Left ventricle myocardium superior (tissue), 1 donor: ENCODE measurements at regions not wholly inside any gene's neighbourhood (a gene's known extent, or its start where the extent isn't known, plus 50 kb on each side); places are given as distances from the start of the nearest gene placed in this dataset.
"Not testable (repeated sequence)": the region's sequence is repeated elsewhere in the genome, so short reads cannot be mapped to it uniquely, and the experiment has no call there.

Experiments used
- ATAC-seq: fragments of 200-7000 bp; cut with Tn5 transposase; one replicate; pipeline ENCODE4 v1.9.1; 2020; ENCODE audit warnings: mild to moderate bottlenecking, moderate library complexity
- DNase-seq: peaks from one replicate; pipeline ENCODE4 v3.0.0-alpha.2; 2020
- intact Hi-C: fragments of 100-400 bp; cut with micrococcal nuclease; formaldehyde crosslinking; loops from one replicate; pipeline ENCODE4 v1.11.0; 2022
- donor health status: DM: no; HTN: yes; CAD: no; lungs with severe emphysema.

GRCh38 chrX:115840729-115841409 lies 279.9 kb downstream of the PLS3 start:
- ATAC-seq, intact Hi-C loops, DNase-seq: not testable (repeated sequence)

GRCh38 chrX:115850986-115851385 lies 290.0 kb downstream of the PLS3 start:
- DNase-seq, ATAC-seq, intact Hi-C loops: not testable (repeated sequence)

- DNase-seq, intact Hi-C loops, ATAC-seq: not testable (repeated sequence)
Observed at GRCh38 chrX:115853260-115853659, 292.3 kb downstream of the PLS3 start.

- ATAC-seq, intact Hi-C loops, DNase-seq: not testable (repeated sequence)
Observed at GRCh38 chrX:115881170-115881569, 289.4 kb upstream of the AGTR2 start.

GRCh38 chrX:115884121-115884520 lies 286.4 kb upstream of the AGTR2 start:
- ATAC-seq, DNase-seq, intact Hi-C loops: not testable (repeated sequence)

GRCh38 chrX:115888041-115888440 lies 282.5 kb upstream of the AGTR2 start:
- DNase-seq = peak; percentile 39
- intact Hi-C loops, ATAC-seq: not testable (repeated sequence)

GRCh38 chrX:115888519-115888918 lies 282.0 kb upstream of the AGTR2 start:
- intact Hi-C loops, ATAC-seq, DNase-seq: not testable (repeated sequence)

- DNase-seq = no peak
- intact Hi-C loops = no loop called here
Observed at GRCh38 chrX:115889121-115889890, 281.2 kb upstream of the AGTR2 start.

GRCh38 chrX:115892056-115892708 lies 278.4 kb upstream of the AGTR2 start:
- intact Hi-C loops = no loop called here
- DNase-seq = no peak
- no peak for ATAC-seq

More at GRCh38 chrX:115889121-115889890, 281.2 kb upstream of the AGTR2 start:
- no peak for ATAC-seq

- intact Hi-C loops = no loop called here
- DNase-seq = no peak
- ATAC-seq = peak; percentile 21
Observed at GRCh38 chrX:115892787-115893671, 277.5 kb upstream of the AGTR2 start.

- ATAC-seq (no peak), DNase-seq (no peak)
- intact Hi-C loops = no loop called here
Observed at GRCh38 chrX:115894087-115894486, 276.5 kb upstream of the AGTR2 start.

GRCh38 chrX:115895678-115896329 lies 274.7 kb upstream of the AGTR2 start:
- intact Hi-C loops = no loop called here
- ATAC-seq (no peak), DNase-seq (no peak)

- intact Hi-C loops = no loop called here
- ATAC-seq = no peak
Observed at GRCh38 chrX:115896362-115896761, 274.2 kb upstream of the AGTR2 start.

GRCh38 chrX:115897956-115898355 lies 272.6 kb upstream of the AGTR2 start:
- ATAC-seq (no peak), DNase-seq (no peak)
- intact Hi-C loops = no loop called here

More at GRCh38 chrX:115896362-115896761, 274.2 kb upstream of the AGTR2 start:
- no peak for DNase-seq

- ATAC-seq (no peak), DNase-seq (no peak)
- intact Hi-C loops = no loop called here
Observed at GRCh38 chrX:115898382-115899001, 272.1 kb upstream of the AGTR2 start.

- DNase-seq = no peak
- intact Hi-C loops = no loop called here
- ATAC-seq = no peak
Observed at GRCh38 chrX:115900425-115900824, 270.1 kb upstream of the AGTR2 start.

GRCh38 chrX:115901241-115901640 lies 269.3 kb upstream of the AGTR2 start:
- DNase-seq (no peak), ATAC-seq (no peak)
- intact Hi-C loops = no loop called here

- no peak for ATAC-seq
- intact Hi-C loops = no loop called here
- no peak for DNase-seq
Observed at GRCh38 chrX:115902995-115903394, 267.5 kb upstream of the AGTR2 start.
